NCI-H2227 (cell line): ENCODE measurements at regions not wholly inside any gene's neighbourhood (a gene's known extent, or its start where the extent isn't known, plus 50 kb on each side); places are given as distances from the start of the nearest gene placed in this dataset.

Experiments
- DNase-seq: peaks from one replicate; lab custom pipeline; 2025; ENCODE audit not compliant: unreplicated experiment; lab: John Stamatoyannopoulos, UW

DNA sequence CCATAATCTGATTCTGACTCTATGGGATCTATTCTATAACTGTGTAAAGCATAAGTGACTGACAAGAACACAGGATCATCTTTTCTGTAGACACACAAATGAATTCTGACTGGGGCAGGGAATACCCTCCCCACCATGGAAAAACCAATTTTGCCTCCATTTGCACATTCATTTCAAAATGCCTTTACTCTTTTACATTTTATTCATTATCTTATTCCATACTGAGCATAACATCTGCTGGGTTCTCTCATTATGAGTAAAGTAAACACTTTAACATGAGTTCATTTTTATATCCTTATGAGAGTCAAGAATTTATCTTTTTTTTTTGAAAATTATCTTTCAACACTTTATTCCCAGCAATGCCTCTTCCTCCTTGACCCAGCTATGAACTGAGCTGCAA, 163.5 kb downstream of the RNF152 start:
- no peak for DNase-seq

- DNase-seq, result no peak
Measured at GRCh38 chr18:61727241-61728193, 165.3 kb downstream of the RNF152 start.

DNA sequence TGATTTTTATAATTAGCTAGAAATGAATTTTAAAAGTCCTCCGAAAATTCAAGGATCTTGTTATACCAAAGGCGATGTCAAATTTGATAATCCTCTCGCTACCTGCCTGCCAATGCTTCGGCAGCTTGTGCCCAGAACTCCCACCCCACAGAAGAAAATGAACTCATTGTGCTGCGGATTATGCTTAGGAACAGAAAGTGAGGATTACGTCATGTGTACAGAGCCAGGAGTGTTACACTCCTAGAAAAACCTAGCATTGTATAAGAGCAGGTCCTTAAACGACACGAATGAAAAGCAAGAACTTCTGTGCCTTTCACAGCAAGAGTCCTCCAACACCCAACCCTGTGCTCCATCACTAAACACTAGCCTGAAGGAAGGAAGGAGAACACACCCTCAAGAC, 168.3 kb downstream of the RNF152 start:
- DNase-seq, result no peak

- no peak for DNase-seq
Measured at GRCh38 chr18:61722247-61722646, 170.6 kb downstream of the RNF152 start.

DNA sequence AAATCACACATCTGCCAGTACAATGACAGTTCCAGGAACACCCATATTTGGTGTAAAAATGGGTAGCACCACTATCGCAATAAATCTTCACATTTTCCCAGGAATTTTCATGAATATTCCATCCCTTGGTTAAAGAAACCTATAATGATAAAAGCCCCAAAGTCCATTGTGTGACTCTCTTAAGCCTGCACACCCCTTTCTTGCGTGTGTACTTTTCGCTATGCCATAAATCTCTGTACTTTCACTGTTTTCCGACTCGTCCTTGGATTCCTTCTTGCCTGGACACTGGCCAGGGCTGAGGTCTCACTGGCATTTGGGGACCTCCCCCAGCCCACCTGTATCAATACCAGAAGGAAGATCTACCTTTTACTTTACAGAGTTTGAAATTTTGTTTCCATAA, 172.3 kb downstream of the RNF152 start:
- no peak for DNase-seq

GRCh38 chr18:61719671-61720070, 173.1 kb downstream of the RNF152 start:
- no peak for DNase-seq

DNA sequence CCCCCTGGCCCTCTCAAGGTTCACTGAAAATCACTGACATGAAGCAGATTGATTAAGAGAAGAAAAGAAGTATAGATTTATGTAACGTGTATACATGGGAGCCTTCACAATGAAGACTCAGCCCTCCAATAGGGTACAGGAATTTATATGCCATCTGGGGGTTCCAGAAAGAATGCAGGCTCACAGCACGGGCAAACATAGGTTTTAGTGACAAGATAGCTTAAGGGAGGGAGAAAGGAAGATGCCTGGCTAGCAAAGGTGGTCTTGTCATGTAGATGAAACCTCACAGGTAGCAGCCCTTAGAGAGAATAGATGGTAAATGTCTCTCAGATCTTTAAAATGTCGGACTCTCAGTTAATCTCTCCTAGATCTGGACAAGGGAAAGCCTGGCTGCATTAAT, 173.9 kb downstream of the RNF152 start:
- DNase-seq, result no peak

GRCh38 chr18:61714421-61714820, 178.4 kb downstream of the RNF152 start:
- DNase-seq, result no peak

DNA sequence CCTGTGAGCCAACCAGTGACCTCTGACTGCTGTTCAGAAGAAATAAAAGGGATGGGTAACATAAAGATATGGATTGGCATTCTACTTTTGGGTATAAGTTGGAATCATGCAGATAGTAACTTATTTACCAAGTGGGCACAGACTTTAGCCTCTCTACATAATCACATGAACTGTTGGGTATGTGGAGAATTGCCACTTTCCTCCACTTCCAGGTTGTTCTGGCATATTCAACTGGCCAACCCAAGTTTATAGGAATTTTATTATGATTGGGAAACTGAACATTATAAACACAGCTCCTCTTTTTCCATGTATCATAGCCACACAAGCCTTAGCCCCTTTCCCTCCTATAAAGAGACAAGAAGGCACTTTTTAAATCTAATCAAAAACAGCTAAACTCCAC, 179.3 kb downstream of the RNF152 start:
- no peak for DNase-seq

- no peak for DNase-seq
Measured at GRCh38 chr18:61710082-61710620, 182.7 kb downstream of the RNF152 start.

GRCh38 chr18:61706276-61706915, 186.4 kb downstream of the RNF152 start:
- DNase-seq, result no peak

- no peak for DNase-seq
Measured at GRCh38 chr18:61703508-61703907, 189.3 kb downstream of the RNF152 start.

GRCh38 chr18:61702007-61702406, 190.8 kb downstream of the RNF152 start:
- no peak for DNase-seq

GRCh38 chr18:61699397-61700110, 193.3 kb downstream of the RNF152 start:
- no peak for DNase-seq

- DNase-seq, result no peak
Measured at GRCh38 chr18:61697306-61697909, 195.4 kb downstream of the RNF152 start.

- no peak for DNase-seq
Measured at GRCh38 chr18:61694236-61694635, 198.6 kb downstream of the RNF152 start.

- DNase-seq, result no peak
Measured at GRCh38 chr18:61690418-61691138, 202.2 kb downstream of the RNF152 start.

- DNase-seq, result no peak
Measured at GRCh38 chr18:61687317-61687716, 205.5 kb downstream of the RNF152 start.

DNA sequence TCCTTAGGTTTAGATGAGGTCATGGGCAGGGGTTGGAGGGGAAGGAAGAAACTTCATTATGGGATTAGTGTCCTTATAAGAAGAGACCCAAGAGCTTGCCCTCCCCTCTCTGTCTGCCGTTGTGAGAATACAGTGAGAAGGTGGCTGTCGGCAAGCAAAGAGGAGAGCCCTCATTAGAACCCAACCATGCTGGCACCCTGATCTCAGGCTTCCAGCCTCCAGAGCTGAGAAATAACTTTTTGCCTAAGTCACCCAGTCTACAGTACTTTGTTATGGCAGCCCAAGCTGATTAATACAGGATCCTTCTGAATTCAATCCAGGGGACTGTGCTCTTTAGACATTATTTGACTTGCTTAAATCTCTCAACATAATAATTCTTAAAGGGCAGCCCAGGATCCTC, 209.0 kb downstream of the RNF152 start:
- no peak for DNase-seq

GRCh38 chr18:61681065-61681464, 211.7 kb downstream of the RNF152 start:
- no peak for DNase-seq
